ENCODE measurements at regions not wholly inside any gene's neighbourhood (a gene's known extent, or its start where the extent isn't known, plus 50 kb on each side); places are given as distances from the start of the nearest gene placed in this dataset.

DNA sequence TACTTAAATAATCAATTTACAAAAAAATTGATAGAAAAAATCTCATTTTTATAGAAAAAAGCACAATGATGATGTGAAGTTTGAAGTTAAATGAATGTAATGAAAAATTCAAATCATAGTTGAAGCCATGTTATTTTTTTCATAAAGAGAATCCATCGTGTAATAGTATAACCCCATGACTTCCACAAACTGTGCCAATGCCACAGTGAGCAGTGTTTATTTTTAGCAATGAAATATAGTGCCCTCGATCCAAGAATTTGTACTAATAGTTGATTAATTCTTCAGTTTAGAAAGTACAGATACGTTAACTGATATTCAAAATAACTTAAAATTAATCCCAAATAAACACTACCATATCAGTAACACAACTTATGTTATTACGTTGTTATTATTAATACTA is 225.9 kb downstream of the PTPRC start:
- DNase-seq (ENCODE audit: low spot score): no peak

DNA sequence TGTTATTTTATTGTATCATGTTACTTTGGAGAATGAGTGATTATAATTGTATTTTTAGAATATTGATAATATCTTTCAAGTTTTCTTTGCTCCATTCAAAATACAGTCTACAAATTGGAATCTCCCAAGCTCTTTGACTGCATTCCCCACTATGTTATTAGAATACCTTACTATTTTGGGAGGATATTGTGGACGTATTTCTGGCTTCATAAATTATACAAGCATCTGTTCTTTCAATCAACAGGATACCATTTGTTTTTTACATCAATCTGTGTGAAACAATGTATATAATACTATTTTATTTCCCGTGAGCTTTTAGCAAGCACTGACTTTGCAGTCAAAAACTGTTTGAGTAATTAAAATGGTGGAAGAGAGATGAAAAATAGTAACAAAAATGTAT is 226.5 kb downstream of the PTPRC start:
- DNase-seq (ENCODE audit: low spot score): no peak

DNA sequence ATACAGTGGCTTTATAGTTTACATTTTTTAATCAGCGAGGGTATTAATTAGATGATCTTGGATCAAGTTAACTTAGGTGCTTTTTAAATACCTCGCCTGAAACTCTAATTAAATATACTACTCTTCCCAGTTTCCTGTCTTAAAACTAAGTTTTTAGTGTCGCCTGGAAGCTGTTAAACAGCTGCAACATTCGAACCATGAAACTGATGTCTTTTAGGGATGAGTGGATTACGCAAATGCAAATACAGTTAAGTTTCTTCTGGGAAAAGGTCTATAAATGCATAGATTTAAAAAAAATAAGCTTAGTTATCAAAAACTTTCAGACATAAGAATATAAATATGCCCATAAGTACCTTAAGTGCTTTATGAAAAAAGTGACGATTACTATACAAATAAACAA is 228.3 kb downstream of the PTPRC start:
- no peak for DNase-seq (ENCODE audit: low spot score)

DNA sequence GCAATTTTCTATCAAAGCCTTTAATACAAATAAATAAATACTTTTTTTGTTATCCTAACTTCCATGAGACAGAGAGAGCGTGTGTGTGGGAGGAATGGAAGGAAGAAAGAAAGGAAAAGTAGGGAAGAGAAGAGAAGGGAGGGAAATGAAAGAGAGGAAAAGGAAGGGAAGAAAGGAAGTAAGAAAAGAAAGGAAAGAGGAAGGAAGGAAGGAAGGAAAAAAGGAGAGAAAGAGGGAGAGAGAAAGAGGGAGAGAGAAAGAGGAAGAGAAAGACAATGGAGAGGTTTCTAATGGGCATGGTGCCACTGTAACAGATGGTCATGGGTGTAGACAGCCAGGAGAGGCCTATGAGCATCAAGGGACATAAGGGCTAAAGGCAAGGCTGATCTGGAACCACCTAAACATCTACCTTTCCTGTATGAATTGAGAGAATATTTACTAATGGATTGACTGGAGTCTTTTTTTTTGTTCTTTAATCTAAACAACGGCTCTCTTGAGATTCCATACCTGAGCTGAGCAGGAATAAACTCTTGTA is 234.9 kb downstream of the PTPRC start:
- no peak for DNase-seq (ENCODE audit: low spot score)

DNA sequence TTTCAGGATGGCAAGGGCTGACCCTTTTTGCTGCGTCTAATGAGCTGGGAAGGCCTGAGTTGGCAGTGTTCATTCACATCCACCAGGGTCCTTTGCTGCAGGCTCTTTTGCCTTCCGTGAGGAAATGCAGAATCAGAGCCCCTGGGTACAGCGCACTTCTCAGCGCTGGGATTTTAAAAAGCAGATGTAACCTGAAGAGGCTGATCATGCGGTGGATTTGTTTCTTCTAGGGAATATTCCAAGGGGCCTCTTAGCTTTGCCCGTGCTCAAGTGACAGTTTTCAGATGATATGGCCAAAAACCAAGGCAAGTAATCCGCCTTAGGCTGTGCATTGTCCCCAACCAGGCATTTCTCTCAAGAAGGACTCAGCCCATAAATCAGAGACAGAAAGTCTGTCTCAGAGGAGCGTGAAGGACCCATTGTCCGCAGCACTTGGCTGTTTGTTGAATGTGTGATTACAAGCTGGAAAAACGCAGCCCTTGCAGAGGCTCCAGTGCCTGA is 237.6 kb downstream of the PTPRC start:
- no peak for DNase-seq (ENCODE audit: low spot score)

DNA sequence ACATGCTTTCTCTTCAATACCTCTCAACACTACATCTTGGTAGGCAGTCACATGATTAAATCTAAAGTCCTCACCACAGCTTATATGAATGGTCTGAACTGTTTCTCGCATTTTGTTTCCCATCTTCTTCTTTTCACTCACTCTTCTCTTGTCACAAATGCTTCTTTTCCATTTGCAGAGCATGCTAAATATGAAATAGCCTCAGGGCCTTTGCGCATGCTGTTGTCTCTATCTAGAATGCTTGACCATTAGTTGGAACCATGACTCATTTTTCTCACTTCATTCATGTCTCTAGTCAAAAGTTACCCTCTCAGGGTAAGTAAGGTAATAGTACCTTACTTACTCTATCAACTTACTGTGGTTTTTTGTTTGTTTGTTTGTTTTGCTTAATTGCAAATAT is 239.7 kb downstream of the PTPRC start:
- DNase-seq (ENCODE audit: low spot score): no peak

DNA sequence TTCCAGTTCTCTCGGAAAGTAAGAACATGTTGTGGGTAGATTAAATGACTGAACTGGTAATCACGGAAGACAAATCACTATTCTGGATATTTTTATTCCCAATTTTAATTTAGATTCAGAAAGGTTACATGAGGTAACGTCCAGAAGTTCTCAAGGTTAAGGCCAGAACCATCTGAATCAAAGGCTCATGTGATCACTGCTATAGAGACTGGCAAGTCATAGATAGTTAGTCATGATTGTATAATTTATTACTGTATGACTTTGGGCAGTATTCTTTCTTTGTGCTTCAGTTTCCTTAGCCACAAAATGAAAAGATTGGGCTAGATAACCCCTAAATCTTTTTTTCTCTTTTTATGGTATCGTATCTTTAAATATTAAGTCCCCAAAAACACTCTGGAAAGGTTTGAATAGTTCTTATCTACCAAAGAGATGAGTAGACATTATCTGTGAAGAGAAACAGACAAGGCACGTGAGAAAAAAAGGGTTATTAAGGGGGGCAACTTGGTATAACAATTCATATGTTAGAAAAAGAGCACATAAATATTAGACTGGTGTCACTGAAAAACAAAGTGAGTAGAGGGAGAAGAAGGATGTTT is 241.0 kb downstream of the PTPRC start:
- DNase-seq (ENCODE audit: low spot score): no peak

DNA sequence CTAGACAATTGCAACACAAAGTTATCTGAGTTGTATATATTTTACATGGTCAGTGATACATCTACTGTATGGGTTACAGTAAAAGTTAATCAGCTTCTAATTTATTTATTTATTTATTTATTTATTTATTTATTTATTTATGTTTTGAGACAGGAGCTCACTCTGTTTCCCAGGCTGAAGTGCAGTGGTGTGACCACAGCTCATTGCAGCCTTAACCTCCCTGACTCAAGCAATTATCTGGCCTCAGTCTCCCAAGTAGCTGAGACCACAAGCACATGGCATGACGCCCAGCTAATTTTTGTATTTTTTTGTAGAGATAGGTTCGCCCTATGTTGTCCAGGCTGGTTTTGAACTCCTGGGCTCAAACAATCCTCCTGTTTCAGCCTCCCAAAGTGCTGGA is 241.6 kb downstream of the PTPRC start:
- no peak for DNase-seq (ENCODE audit: low spot score)

DNA sequence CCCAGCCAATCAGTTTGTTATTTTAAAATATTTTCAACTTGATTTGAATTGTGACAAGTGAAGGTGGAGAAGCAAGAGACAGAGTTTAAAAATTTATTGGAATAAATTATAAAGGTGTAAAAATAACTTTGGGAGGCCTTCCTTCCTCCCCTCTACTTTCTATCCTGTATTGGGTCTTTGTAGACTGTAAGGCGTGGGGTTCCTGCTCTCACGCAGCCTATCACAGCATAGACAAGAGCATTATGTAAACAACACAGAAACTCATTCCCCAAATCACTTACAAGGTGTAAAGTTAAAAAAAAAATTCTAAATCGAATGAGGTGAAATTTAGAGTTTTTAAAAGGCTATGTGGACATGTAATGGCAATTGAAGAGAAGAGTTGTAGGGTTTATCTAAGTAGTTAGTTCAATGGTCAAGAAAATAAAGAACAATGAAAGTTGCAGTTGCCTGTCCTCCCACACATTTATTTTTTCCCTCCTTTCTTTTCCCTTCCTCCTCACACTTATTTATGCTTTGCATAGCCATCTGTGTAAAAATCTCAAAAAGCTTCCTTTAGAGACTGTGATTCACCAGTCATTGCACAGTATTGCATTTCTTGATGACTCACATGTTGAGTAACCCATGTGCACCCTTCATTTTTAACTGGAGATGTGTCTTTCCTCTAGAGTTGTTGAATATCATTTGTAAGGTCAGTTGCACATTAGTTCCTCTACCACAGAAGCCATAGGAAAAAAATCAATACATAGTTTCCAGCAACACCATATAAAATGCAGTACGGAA is 242.2 kb downstream of the PTPRC start:
- no peak for DNase-seq (ENCODE audit: low spot score)

DNA sequence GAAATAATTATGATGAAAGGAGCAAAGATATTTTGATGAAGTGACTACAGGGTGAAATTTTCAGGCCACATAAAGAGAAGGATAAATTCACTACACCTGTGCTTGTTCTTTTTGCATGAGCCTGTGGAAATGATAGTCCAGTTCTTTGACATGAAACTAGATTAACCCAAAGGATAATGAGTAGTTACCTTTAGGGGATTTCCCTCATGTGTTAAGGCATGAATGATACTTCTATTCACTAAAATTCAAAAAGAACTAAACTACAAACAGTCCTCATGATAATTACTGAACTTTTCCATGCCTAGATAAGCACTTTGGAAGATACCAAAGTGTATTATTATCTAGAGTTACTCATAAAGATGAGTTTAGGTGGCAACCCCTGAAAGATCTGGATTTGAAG is 244.3 kb downstream of the PTPRC start:
- no peak for DNase-seq (ENCODE audit: low spot score)

DNA sequence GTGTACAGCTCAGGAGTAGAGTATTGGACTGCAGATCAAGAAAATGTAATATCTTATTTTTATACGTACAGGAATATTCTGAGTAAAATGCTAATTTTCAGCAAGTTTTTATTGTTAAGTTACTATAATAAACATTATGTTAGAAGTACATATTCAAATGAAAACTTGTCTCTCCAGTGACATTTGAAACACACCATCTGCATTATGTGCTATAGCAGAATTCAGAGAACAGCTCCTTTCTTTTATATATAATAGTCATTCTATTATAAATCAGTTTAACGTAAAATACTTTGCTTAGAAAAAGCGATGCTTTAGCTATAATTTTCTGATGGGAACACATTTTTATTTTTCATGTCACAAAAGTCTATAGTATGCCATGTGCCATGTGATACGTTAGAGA is 249.0 kb downstream of the PTPRC start:
- DNase-seq (ENCODE audit: low spot score): no peak

DNA sequence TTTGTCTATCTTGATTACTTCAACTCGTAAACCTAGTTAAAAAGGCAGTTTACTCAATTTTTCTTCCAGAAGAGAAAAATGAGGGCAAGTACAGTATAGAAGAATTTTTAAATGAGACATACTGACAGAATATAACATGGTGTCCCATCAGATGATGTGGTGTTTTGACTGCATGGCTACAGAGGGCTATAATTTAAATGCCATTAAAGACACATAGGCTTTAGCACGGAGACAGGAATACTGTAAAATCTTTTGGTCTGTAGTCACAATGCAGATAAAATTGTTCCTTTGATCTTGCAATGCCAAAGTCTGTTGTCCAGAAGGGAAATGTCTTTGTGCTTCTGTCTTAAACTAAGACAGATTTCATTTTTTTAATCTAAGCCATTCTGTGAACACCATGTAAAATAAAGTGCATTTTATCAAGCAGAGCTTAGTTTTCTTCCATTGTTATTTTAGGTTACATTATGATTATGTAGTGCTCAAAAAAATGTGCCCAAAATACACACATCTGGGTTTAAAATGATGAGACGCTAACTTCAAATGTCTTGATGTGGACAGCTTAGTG is 249.6 kb downstream of the PTPRC start:
- DNase-seq (ENCODE audit: low spot score): no peak

DNA sequence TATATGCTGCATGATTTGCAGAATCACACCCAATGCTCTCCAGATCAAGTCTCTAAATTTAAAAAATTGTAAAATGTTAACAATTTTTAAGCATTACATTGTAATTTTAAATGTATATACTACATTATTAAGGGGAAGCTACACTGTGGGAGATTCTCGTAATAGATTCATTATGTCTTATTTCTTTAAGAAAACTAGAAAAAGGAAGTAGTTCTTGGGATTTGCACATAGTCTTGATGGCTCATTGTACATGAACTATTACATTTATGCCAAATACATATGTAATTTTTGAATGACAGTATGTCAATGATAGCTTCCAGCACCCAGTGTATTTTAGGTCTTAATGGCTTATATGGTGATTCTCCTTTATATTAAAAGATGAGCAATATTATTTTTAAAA is 250.3 kb downstream of the PTPRC start:
- DNase-seq (ENCODE audit: low spot score): no peak

DNA sequence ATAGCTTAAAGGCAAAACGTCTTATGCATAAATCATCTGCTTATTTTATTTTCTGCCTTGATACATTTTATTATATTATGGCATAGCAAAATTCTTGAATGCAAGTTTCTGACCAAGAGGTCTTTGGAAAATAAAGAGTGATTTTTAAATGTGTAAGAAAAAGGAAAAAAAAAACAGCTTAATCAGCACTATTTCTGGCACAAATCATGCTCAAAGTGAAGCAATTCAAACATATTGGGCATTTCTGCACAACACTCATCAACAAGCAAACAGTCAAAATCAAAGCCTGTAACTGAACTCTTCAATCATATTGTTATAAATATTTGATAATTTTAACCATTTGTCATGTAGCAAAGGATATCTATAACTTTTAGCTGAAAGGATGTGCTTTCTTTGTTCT is 250.9 kb downstream of the PTPRC start:
- DNase-seq (ENCODE audit: low spot score): no peak

DNA sequence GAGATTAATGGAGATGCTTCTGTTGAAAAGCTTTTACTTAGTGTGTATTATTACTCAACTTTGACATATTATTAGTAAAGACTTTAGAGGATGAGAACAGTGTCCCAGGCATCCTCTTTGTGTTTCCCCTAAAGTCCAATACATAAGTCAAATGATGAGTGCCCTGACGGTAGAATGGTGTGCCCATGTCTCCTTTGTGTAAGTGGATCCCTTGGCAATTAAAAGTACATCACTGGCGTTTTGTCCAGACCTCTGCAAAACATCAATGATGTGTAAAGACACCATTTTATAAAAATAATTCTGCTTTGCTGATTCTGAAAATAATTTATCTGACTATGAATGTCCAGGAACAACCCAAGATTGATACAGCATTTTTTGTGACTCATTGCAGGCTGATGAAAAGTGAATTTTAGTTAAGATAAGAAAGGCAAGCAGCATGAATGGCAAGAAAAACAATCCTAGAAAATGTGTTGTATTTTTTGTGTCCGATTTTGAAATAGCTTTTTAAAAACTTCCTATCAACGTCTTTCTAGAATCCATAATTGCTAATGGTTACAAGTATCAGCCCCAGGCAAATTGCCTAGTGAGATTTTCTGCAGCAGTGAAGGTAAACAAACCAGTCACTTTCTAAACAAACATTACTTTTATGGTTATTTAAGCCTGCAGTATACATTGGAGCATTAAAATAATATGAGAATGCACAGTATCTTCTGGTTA is 251.5 kb downstream of the PTPRC start:
- DNase-seq (ENCODE audit: low spot score): no peak

DNA sequence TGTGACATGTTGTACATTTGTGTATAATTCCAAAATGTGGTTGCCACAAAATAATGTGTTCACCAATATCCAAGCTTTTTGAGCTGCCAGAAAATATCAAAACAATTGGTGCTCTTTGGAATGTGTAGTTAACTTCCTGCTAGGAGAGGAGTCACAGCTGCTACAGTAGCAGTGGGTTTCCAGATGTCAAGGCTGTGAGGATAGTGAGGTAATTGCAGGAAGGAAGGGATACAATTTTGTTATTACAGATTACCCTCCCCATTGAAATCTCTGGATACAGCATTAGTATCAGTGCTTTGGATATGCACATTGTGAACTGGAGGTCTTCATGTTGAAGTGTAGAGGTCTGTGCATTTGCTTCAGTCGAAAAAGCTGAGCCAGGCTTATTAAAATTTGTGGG is 253.2 kb downstream of the PTPRC start:
- DNase-seq (ENCODE audit: low spot score): no peak

DNA sequence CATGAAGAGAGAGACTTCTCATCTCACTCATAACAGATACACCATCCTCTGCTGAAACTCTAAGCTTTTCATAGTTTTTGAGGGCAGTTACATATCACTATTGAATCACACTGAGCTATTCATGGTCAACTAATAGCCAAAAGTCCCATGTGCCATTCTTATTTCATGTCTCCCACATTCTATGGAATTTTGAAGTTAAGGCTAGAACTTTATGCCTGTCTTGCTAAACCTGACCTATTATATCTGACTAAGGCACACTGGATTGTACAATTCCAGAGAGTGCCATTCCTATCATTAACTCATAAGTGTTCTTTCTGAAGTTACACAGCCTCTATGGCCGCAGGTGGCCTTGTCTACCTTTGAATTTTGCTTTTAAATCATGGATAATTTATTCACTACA is 254.3 kb downstream of the PTPRC start:
- DNase-seq (ENCODE audit: low spot score): no peak

DNA sequence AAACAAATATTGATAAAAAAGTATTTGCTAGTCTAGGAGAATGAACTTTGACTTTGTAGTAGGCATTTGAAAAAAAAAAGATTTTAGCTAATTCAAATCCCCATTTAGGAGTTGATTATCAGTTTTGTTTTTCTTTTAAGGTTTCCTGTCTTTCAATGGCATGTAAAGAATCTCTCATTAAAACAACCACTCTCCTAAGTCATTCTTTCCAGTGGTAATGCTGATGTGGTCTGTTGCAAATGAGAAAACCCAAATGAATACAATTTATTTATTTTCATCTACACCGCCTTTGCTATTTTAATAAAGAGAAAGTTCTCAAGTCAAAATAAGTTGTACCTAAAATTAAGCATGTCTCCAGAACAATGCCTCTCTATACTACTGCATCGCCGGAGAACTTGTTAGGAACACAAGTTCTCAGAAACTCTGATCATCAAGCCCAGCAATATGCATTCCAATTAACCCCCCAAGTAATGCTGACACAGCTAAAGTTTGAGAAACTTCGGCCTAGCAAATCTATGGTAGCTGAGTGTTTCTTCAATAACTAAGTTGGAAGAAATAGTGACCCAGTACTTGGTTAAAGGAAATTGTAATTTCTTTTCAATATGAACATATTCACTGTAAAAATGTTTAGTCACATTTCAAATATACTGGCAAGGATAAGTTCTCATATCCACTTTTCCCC is 255.1 kb downstream of the PTPRC start:
- DNase-seq (ENCODE audit: low spot score): no peak

DNA sequence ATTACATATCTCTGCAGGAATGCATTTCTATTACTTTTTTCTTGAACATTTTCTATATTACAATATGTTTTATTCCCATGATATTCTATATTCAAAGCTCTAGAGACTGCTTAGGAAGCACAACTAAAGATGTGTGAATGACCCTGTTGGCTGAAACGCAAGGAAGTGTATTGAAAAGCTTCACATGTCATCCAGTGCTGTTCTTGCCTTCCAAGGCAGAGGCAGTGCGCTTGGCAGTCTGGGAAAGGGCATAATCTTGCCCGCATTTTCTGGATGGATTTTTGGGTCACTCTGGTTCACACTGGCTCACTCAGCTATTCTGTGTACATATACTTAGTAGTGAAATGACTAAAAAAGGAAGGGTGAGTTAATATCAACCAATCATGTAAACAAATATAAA is 262.4 kb downstream of the PTPRC start:
- DNase-seq (ENCODE audit: low spot score): no peak

DNA sequence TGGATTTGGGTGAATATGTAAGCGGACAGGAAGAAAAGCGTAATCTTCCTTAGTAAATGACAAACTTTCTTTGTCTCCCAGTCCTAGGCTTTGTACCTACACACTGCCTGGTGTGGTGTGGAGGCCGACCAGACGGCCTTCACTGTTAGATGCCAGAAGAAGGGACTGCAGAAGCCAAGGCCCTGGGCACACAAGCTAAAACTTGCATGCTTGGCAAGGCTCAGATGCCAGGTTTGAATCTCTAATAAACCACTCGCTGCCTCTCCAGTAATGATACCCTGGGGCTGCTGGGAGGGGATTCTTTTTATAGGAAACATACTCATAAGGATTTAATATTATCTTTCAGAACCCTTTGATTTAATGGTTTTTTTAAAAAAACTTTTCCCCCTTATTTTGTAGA is 263.8 kb downstream of the PTPRC start:
- no peak for DNase-seq (ENCODE audit: low spot score)

DNA sequence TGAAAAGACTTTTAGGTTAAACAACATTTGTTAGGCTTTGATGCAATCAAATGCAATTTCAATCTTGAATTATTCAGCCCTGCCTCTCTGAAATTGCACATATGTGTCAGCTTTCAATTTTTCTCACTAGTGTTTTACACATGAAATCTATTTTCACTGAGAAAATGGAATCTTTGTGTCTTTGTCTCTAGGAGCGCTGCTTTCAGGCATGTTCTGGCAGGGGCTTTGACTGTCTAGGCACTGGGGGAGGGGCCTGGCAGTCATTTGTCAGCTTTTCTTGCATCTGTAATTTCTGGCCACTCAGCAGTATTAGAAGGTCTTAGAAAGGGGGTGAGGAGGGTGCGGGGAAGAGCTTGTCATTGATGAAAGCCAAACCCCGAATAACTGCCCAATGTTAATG is 264.4 kb downstream of the PTPRC start:
- no peak for DNase-seq (ENCODE audit: low spot score)

DNA sequence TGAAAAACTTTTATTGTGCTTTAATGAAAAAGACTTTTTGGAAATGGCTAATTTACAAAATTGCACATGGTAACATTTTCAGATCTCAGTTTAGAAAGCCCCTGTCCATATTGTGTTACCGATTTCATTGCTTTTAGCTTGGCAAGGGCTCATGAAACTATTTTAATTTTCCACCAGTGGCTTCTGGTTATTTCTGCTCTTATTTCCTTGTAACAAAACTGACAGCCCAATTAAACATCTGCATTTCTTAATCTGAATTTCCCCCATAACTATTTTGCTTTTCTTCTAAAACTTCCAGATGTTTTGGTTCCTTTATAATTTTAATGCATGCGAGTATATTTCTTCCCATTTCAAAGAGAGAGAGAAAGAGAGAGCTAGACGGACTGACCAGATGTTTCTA is 264.8 kb downstream of the PTPRC start:
- DNase-seq (ENCODE audit: low spot score): no peak
